Fibroblast of upper back skin (primary cell): ENCODE measurements at regions not wholly inside any gene's neighbourhood (a gene's known extent, or its start where the extent isn't known, plus 50 kb on each side); places are given as distances from the start of the nearest gene placed in this dataset.
A peak's percentile ranks its signal among the peaks of the same experiment; 100 is the strongest.
"Not testable (repeated sequence)": the region's sequence is repeated elsewhere in the genome, so short reads cannot be mapped to it uniquely, and the experiment has no call there.

Experiments
- DNase-seq: peaks from one replicate; pipeline ENCODE4 v3.0.0-alpha.2; 2013

- no peak for DNase-seq
Measured at GRCh38 chr6:145266432-145267075, 468.8 kb downstream of the EPM2A start.

DNA sequence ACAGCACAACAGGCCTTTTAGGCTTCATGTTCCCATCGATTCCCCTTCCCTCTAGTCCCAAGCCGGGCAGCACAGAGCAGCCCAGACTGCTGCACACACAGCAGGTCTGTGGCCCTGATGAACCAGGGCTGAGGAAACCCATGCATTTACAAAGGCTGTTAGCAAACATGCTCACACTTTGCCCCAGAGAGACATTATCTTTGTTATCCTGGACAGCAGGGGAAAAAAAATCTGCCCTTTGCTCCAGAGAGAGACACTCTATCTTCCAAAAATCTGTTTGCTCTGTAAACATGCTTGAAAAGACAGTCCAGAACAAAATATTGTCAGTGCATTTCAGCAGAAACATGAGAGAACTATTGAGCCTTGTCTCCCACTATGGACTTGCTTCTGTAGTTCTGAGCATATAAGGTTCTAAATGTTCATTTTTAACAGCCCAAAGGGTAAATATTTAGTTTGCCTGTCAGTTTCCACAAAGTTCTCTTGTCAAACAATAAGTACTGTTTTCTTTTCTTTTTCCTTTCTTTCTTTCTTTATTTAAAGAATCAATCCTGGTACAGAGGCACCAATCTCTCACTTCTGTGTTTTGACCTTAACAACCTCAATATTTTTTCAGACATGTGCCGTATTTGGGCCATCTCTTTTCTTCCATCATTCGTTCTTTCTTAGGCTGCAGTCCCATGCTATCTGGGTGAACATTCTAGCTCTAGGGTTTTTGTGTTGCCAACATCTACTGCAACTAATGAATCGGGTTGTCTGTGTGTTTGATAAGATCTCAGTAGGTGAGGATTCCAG lies 468.0 kb downstream of the EPM2A start:
- no peak for DNase-seq

DNA sequence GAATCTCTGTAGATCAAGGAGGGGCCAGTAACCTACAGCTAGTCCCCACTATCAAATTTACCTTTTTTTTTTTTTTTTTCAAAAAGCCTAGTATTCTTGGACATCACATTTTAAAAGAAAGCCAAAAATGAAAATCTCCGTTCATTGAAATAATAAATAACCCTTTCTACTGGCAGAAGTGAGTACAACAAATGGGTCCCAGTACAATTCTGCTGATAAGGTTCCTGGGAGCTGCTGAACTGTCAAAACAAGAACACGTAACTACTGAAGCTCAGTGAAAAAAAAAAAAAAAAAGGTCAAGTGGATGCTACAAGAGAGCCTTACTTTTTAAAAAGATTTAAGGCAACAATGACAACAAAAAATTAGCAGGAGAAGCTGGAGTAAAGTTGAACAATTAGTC lies 464.9 kb downstream of the EPM2A start:
- no peak for DNase-seq

DNA sequence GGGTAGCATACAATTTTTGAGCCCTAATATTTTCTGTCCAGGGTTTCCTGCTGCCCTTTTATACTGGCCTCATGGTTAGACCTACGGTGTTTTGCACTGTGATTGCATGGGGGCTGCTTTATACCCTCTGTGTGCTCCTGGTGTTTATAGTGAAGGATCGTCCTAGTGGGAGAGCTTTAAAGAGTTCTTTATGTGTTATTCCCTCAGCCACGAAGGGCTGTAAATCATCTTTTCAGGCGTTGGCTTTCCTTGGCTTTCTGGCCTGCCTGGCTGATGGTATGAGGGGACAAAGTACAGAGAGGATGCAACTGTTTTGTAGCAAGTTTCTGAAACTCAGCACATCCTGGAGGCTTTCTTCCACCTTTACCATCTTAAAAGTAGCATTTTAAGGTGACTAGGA lies 464.3 kb downstream of the EPM2A start:
- DNase-seq = no peak

- DNase-seq = no peak
Measured at GRCh38 chr6:145271577-145271976, 463.7 kb downstream of the EPM2A start.

GRCh38 chr6:145272246-145272645 lies 463.1 kb downstream of the EPM2A start:
- no peak for DNase-seq

- DNase-seq = no peak
Measured at GRCh38 chr6:145273136-145273535, 462.2 kb downstream of the EPM2A start.

GRCh38 chr6:145274083-145274482 lies 461.2 kb downstream of the EPM2A start:
- no peak for DNase-seq

DNA sequence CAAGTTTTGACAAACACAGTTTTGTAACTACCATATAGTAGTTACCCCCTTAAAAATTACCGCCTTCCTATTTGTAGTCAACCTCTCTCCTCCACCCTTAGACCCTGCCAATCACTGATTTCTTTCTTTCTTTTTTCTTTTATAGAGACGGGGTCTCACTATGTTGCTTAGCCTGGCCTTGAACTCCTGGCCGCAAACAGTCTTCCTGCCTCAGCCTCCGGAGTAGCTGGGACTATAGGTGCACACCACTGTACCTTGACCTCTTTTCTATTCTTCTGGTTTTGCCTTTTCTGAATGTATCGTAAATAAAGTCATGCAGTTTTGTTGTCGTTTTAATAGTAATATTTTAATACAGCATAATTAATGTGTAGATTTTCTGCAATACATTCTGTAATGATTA lies 460.3 kb downstream of the EPM2A start:
- DNase-seq = no peak

DNA sequence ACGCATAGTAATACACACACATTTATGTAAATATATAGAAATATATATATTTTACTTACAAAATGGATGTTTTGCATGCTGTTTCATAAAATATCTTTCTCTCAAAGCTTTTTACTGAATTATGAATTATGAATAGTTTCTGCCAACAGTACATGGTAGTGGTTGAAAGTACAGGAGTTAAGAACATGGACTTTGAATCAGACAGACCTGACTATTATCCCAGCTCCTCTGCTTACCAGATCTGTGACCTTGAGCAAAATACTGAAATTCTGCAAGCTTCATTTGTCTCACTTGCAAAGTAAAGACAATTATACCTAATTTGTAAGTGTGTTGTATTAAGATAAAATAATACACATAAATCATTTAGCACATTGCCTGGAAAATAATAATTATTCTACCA lies 459.5 kb downstream of the EPM2A start:
- DNase-seq = no peak

- peak; percentile 57 for DNase-seq
Measured at GRCh38 chr6:145276756-145277155, 458.6 kb downstream of the EPM2A start.

- no peak for DNase-seq
Measured at GRCh38 chr6:145277358-145278086, 457.8 kb downstream of the EPM2A start.

DNA sequence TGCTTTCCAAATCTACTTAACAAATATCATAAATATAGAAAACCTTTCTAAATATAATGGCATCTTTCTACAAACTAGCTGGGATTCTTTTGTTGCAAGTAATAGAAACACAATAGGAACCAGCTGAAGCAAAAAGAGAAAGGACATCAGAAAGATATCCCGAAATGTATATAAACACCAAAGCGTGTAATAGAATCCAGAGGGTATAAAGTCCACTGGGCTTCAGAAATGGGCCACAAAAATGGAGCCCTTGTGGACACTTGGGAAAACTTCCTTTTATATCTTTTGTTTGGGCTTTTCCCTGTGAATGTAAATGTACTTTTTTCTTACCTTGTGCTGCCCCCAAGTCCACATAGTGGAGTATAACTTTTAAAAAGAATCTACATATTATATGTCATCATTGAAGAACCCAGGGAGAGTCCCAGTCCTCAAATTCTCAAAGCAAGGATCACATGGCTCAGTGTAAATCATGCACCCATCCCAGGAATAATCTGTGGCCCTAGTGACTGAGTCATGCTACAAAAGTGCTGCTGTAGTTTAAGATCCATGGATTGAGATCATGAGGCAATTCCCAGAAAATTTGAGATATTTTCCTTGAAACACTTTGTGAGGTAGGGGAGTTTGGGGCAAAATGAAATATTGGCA lies 457.0 kb downstream of the EPM2A start:
- DNase-seq = peak; percentile 65

- DNase-seq = no peak
Measured at GRCh38 chr6:145279551-145279950, 455.8 kb downstream of the EPM2A start.

- no peak for DNase-seq
Measured at GRCh38 chr6:145279993-145280392, 455.3 kb downstream of the EPM2A start.

- not testable (repeated sequence) for DNase-seq
Measured at GRCh38 chr6:145283209-145283608, 452.1 kb downstream of the EPM2A start.

DNA sequence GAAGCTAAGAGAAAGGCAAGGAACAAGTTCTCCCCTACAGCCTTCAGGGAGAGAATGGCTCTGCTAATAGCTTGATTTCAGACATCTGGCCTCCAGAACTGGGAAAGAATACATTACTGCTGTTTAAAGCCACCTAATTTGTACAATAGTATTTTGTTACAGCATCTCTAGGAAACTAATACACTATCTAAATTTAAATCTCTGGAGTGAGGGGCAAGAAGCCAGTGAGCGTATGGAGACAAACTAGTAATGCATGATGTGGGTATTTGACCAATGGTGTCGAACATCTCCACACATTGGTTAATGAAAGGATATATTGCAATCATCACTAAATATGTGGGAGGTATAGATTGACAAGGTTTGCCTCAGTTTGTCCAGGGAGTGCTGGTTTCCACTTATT lies 451.5 kb downstream of the EPM2A start:
- DNase-seq = no peak

DNA sequence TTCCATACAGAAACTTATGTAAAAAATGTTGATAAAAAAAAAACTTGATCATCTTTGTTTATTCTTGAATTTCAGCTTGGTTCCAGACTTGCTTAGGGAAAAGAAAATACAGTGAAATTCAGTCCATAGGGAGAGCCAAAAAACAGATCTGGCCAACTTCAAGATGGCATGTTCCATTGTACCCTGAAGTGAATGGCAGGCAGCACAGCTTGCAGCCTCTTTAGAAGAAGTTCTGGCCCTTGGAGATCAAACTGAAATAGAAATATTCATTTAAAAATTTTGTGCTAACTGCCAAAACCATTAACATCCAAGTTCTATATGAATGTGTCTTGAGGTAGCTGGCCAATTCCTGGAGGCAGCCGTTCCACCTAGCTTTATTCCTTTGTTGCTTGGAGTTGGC lies 448.4 kb downstream of the EPM2A start:
- DNase-seq = no peak

GRCh38 chr6:145289573-145289972 lies 445.7 kb downstream of the EPM2A start:
- DNase-seq = no peak

DNA sequence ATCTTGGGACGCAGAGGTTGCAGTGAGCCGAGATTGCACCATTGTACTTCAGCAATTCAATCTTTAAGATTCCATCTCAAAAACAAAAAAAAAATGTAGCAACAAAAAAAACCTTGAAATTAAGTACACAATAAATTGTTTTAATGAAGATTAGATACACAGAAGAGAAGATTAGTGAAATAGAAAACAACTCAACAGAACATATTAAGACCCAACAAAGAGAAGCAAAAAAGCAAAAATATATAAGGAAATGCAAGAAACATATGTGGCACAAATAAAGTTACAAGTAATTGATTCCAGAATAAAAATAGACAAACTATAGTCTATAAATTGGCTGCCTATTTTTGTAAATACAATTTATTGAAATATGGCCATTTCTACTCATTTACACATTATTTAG lies 445.2 kb downstream of the EPM2A start:
- no peak for DNase-seq

- no peak for DNase-seq
Measured at GRCh38 chr6:145292066-145292465, 443.3 kb downstream of the EPM2A start.

GRCh38 chr6:145294942-145295341 lies 440.4 kb downstream of the EPM2A start:
- DNase-seq = no peak

DNA sequence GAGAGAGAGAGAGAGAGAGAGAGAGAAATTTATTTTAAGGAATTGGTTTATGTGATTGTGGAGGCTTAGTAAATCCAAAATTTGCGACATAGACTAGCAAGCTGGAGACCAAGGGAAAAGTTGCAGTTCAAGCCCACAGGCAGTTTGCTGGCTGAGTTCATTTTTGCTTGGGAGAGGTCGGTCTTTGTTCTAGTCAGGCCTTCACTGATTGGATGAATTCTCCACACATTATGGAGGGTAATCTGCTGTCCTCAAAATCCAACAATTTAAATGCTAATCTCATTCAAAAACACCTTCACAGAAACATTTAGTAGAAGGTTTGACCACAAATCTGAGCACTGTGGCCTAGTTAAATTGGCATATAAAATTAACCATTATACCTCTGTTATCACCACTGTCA lies 439.6 kb downstream of the EPM2A start:
- DNase-seq = no peak

- no peak for DNase-seq
Measured at GRCh38 chr6:145305670-145306069, 429.6 kb downstream of the EPM2A start.
